WTC11 (cell line): ENCODE measurements at regions not wholly inside any gene's neighbourhood (a gene's known extent, or its start where the extent isn't known, plus 50 kb on each side); places are given as distances from the start of the nearest gene placed in this dataset.

Source experiments
- ATAC-seq: fragments of 200-7000 bp; cut with Tn5 transposase; 2 replicates; pipeline ENCODE4 v1.10.0; 2021; ENCODE audit warnings: mild to moderate bottlenecking, moderate library complexity
- CTCF ChIA-PET: fragments of 300-600 bp; sonication (Branson Sonifier 250); formaldehyde crosslinking; loops from one replicate; lab custom pipeline; 2021; ENCODE audit warnings: antibody characterized with exemption; lab: Charles Lee
- POLR2A ChIA-PET: fragments of 350-600 bp; sonication (Branson Sonifier 250); formaldehyde crosslinking; loops from one replicate; lab custom pipeline; 2021; ENCODE audit warnings: antibody characterized with exemption; lab: Charles Lee
- DNase-seq: peaks from one replicate; pipeline ENCODE4 v3.0.0; 2021; ENCODE audit warnings: low spot score
- H3K27ac Mint-ChIP-seq: 2 replicates; pipeline ENCODE4 v1.8.0; 2021; ENCODE audit warnings: mixed read lengths
- H3K27me3 Mint-ChIP-seq: 2 replicates; pipeline ENCODE4 v1.8.0; 2021; ENCODE audit warnings: low read depth, mild to moderate bottlenecking, moderate library complexity, mixed read lengths
- H3K36me3 Mint-ChIP-seq: 2 replicates; pipeline ENCODE4 v1.8.0; 2021; ENCODE audit warnings: mixed read lengths
- H3K4me1 Mint-ChIP-seq: 2 replicates; pipeline ENCODE4 v1.8.0; 2022; ENCODE audit warnings: mixed read lengths
- H3K4me3 Mint-ChIP-seq: 2 replicates; pipeline ENCODE4 v1.8.0; 2021; ENCODE audit warnings: mild to moderate bottlenecking, moderate library complexity, mixed read lengths
- H3K9me3 Mint-ChIP-seq: 2 replicates; pipeline ENCODE4 v1.8.0; 2021; ENCODE audit warnings: mixed read lengths
- CREB1 ChIP-seq: sonication (generic); formaldehyde crosslinking; IDR thresholded peaks from 2 replicates; pipeline ENCODE4 v1.8.0; 2023; ENCODE audit warnings: mild to moderate bottlenecking, missing genetic modification reagents
- ELF4 ChIP-seq: sonication (generic); formaldehyde crosslinking; IDR thresholded peaks from 2 replicates; pipeline ENCODE4 v1.8.1; 2022; ENCODE audit warnings: low read depth, mild to moderate bottlenecking, moderate library complexity, missing genetic modification reagents
- ETV6 ChIP-seq: sonication (generic); formaldehyde crosslinking; IDR thresholded peaks from 2 replicates; pipeline ENCODE4 v1.8.1; 2022; ENCODE audit warnings: mild to moderate bottlenecking, missing genetic modification reagents
- FOXJ3 ChIP-seq: sonication (generic); formaldehyde crosslinking; IDR thresholded peaks from 2 replicates; pipeline ENCODE4 v1.9.0; 2021; ENCODE audit warnings: missing genetic modification reagents, mild to moderate bottlenecking, borderline replicate concordance
- HMGA2 ChIP-seq: fragments of 250-450 bp; sonication (Bioruptor Pico); IDR thresholded peaks from 2 replicates; pipeline ENCODE4 v1.4.0; 2021; ENCODE audit warnings: mild to moderate bottlenecking, moderate library complexity
- JAZF1 ChIP-seq: fragments of 250-450 bp; sonication (Bioruptor Pico); IDR thresholded peaks from 2 replicates; pipeline ENCODE4 v1.9.0; 2021; ENCODE audit warnings: moderate library complexity, mild to moderate bottlenecking, inconsistent platforms
- KAT7 ChIP-seq: sonication (generic); formaldehyde crosslinking; IDR thresholded peaks from 2 replicates; pipeline ENCODE4 v1.8.1; 2023; ENCODE audit warnings: missing genetic modification reagents, mild to moderate bottlenecking, borderline replicate concordance
- MYBL2 ChIP-seq: sonication (generic); formaldehyde crosslinking; IDR thresholded peaks from 2 replicates; pipeline ENCODE4 v1.8.1; 2023; ENCODE audit warnings: mild to moderate bottlenecking, moderate library complexity, missing genetic modification reagents
- NFYB ChIP-seq: sonication (generic); formaldehyde crosslinking; conservative IDR thresholded peaks from 2 replicates; pipeline ENCODE4 v1.8.0; 2022; ENCODE audit warnings: low read depth, missing genetic modification reagents
- NR1H2 ChIP-seq: sonication (generic); formaldehyde crosslinking; IDR thresholded peaks from 2 replicates; pipeline ENCODE4 v1.9.0; 2021; ENCODE audit warnings: mild to moderate bottlenecking, moderate library complexity, missing genetic modification reagents
- NR3C1 ChIP-seq: sonication (generic); formaldehyde crosslinking; conservative IDR thresholded peaks from 2 replicates; pipeline ENCODE4 v1.8.1; 2023; ENCODE audit warnings: low read depth, mild to moderate bottlenecking, missing genetic modification reagents
- PRDM15 ChIP-seq: sonication (generic); formaldehyde crosslinking; IDR thresholded peaks from 2 replicates; pipeline ENCODE4 v1.8.0; 2022; ENCODE audit warnings: missing genetic modification reagents
- PRRX2 ChIP-seq: fragments of 250-450 bp; sonication (Bioruptor Pico); IDR thresholded peaks from 2 replicates; pipeline ENCODE4 v1.8.0; 2021; ENCODE audit warnings: mild to moderate bottlenecking
- RELA ChIP-seq: sonication (generic); formaldehyde crosslinking; IDR thresholded peaks from 2 replicates; pipeline ENCODE4 v1.8.1; 2022; ENCODE audit warnings: missing genetic modification reagents, mild to moderate bottlenecking, borderline replicate concordance
- SOX15 ChIP-seq: fragments of 250-450 bp; sonication (Bioruptor Pico); IDR thresholded peaks from 2 replicates; pipeline ENCODE4 v1.9.0; 2021; ENCODE audit warnings: mild to moderate bottlenecking
- TEAD4 ChIP-seq: sonication (generic); formaldehyde crosslinking; IDR thresholded peaks from 2 replicates; pipeline ENCODE4 v1.8.0; 2022; ENCODE audit warnings: mild to moderate bottlenecking, missing genetic modification reagents
- TP53 ChIP-seq: sonication (generic); formaldehyde crosslinking; IDR thresholded peaks from 2 replicates; pipeline ENCODE4 v1.8.1; 2023; ENCODE audit warnings: mild to moderate bottlenecking, missing genetic modification reagents
- USF2 ChIP-seq: sonication (generic); formaldehyde crosslinking; IDR thresholded peaks from 2 replicates; pipeline ENCODE4 v1.8.1; 2023; ENCODE audit warnings: mild to moderate bottlenecking, missing genetic modification reagents, moderate library complexity
- ZNF219 ChIP-seq: sonication (generic); formaldehyde crosslinking; IDR thresholded peaks from 2 replicates; pipeline ENCODE4 v1.8.0; 2023; ENCODE audit warnings: missing genetic modification reagents, mild to moderate bottlenecking, borderline replicate concordance
- ZNF232 ChIP-seq: sonication (generic); formaldehyde crosslinking; IDR thresholded peaks from 2 replicates; pipeline ENCODE4 v1.8.0; 2022; ENCODE audit warnings: mild to moderate bottlenecking, missing genetic modification reagents
- ZNF416 ChIP-seq: fragments of 250-450 bp; sonication (Bioruptor Pico); IDR thresholded peaks from 2 replicates; pipeline ENCODE4 v1.9.0; 2021; ENCODE audit warnings: mild to moderate bottlenecking, inconsistent platforms
- TF ChIP-seq, protein P1 (sequence below): fragments of 250-450 bp; sonication (Bioruptor Pico); conservative IDR thresholded peaks from 2 replicates; pipeline ENCODE4 v1.9.0; 2021; ENCODE audit warnings: mild to moderate bottlenecking
- TF ChIP-seq, protein P2 (sequence below): sonication (generic); formaldehyde crosslinking; IDR thresholded peaks from 2 replicates; pipeline ENCODE4 v1.8.1; 2022; ENCODE audit warnings: low read depth, missing genetic modification reagents, borderline replicate concordance
- TF ChIP-seq, protein P3 (sequence below): fragments of 250-450 bp; sonication (Bioruptor Pico); IDR thresholded peaks from 2 replicates; pipeline ENCODE4 v1.9.0; 2021; ENCODE audit warnings: mild to moderate bottlenecking

DNA sequence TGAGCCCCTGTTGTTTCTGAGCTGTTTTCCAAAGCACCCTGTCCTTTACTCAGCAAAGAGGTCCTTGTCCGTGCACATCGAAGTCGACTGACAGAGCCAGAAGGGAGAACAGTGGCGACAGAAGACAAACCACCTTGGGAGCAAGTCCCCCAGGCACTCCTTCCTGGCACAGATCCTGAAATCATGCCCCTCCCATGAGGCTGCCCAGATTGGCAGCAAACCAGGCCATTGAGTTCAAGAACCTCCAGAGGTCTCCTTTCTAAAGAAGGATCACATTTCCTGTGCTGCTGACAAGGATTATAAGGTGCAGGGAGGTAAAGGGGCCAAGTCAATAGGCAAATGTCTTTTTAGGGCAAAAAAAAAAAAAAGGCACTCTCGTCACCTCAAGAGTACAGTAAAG lies 84.7 kb upstream of the HIVEP3 start (continued):
- TF ChIP-seq, protein P1, sequence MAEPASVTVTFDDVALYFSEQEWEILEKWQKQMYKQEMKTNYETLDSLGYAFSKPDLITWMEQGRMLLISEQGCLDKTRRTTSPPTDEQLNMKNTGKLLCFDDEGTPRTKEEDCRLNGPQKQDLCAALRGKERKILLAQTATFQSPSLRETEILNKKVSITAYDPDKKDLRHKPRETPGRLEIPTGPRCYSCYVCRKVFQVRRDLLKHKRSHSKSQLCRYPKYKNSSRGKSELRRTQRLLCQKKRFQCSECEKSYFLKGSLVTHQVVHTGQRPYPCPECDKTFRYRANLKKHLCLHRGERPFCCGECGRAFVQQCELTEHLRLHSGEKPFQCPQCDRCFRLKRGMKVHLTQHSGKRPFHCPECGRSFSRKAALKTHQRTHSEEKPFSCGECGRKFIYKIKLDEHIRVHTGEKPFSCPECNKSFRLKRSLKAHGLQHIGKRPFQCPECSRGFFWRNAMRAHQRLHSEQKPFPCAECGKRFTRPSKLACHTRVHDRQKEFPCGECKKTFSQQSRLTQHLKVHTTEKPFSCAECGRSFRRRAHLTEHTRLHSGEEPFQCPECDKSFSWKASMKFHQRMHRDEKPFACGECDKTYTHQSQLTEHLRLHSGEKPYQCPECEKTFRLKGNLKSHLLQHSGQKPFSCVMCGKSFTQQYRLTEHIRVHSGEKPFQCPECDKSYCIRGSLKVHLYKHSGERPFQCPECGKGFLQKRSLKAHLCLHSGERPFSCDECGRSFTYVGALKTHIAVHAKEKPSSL, result no peak
- TF ChIP-seq TP53 (CRISPR knock-in tag) (no peak), FOXJ3 (no peak)

DNA sequence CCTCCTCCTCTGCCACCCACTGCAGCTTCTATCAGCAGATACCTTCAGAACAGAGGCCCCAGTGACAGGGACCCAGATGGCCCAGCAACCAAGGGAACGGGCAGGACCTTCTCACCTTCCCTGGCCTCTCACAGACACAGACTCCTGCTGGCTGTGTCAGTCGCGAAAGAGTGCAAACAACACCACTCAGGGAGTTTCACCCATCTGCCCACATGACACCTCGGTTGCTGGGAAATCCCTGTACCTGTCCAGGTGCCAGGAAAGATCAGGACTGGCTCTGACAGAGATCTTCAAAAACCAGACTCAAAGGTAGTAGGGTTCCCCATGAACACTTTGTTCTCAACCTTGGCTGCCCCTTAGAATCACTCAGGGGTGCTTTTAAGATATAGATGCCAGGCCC lies 83.5 kb upstream of the HIVEP3 start:
- TF ChIP-seq ZNF219 (CRISPR knock-in tag), result no peak
- TF ChIP-seq KAT7 (CRISPR knock-in tag), result no peak
- TF ChIP-seq, protein P2, sequence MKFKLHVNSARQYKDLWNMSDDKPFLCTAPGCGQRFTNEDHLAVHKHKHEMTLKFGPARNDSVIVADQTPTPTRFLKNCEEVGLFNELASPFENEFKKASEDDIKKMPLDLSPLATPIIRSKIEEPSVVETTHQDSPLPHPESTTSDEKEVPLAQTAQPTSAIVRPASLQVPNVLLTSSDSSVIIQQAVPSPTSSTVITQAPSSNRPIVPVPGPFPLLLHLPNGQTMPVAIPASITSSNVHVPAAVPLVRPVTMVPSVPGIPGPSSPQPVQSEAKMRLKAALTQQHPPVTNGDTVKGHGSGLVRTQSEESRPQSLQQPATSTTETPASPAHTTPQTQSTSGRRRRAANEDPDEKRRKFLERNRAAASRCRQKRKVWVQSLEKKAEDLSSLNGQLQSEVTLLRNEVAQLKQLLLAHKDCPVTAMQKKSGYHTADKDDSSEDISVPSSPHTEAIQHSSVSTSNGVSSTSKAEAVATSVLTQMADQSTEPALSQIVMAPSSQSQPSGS, result no peak
- TF ChIP-seq NFYB, result no peak
- TF ChIP-seq ZNF416 (CRISPR knock-in tag), result no peak
- TF ChIP-seq SOX15 (CRISPR knock-in tag), result no peak
- no peak for TF ChIP-seq TEAD4 (CRISPR knock-in tag)
- TF ChIP-seq ZNF232 (CRISPR knock-in tag), result no peak
- no peak for TF ChIP-seq ELF4 (CRISPR knock-in tag)
- no peak for TF ChIP-seq PRDM15 (CRISPR knock-in tag)
- no peak for TF ChIP-seq NR1H2
- TF ChIP-seq ETV6 (CRISPR knock-in tag), result no peak
- CTCF ChIA-PET, result no interaction called here
- no peaks in the 10 kb centered on the region for H3K27me3 Mint-ChIP-seq
- POLR2A ChIA-PET, result no interaction called here
- DNase-seq (no peak), ATAC-seq (no peak)
- no peaks in the 10 kb centered on the region for H3K9me3 Mint-ChIP-seq
- H3K27ac Mint-ChIP-seq, result no peak overlapping the region
- no peak overlapping the region for H3K4me3 Mint-ChIP-seq
- H3K4me1 Mint-ChIP-seq, result peaks cover 7% of the 10 kb centered on the region
- no peaks in the 10 kb centered on the region for H3K36me3 Mint-ChIP-seq

DNA sequence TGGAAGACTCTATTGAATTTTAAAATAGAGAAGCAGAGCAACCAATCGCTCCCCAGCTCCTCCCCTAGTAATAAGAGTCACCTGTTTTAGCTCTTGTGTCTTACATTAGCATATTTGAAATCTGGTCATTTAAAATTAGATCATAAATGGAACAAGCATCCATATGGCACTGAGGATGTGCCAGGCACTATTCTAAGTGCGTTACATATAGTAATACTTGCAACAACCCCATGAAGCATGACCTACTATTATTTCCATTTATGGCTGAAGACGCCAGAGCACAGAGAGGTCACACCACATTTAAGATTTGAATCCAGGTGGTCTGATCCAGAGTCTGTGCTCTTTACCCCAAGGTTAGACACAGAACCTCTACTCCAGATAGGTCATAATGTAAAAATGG lies 82.0 kb upstream of the HIVEP3 start:
- no peaks in the 10 kb centered on the region for H3K9me3 Mint-ChIP-seq
- ATAC-seq (no peak), DNase-seq (no peak)
- POLR2A ChIA-PET, result no interaction called here
- H3K27me3 Mint-ChIP-seq, result no peaks in the 10 kb centered on the region
- no peaks in the 10 kb centered on the region for H3K36me3 Mint-ChIP-seq
- H3K4me1 Mint-ChIP-seq, result peaks cover 7% of the 10 kb centered on the region
- H3K27ac Mint-ChIP-seq, result no peak overlapping the region
- CTCF ChIA-PET, result no interaction called here
- TF ChIP-seq, protein P3, sequence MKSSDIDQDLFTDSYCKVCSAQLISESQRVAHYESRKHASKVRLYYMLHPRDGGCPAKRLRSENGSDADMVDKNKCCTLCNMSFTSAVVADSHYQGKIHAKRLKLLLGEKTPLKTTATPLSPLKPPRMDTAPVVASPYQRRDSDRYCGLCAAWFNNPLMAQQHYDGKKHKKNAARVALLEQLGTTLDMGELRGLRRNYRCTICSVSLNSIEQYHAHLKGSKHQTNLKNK (CRISPR knock-in tag), result no peak
- TF ChIP-seq HMGA2 (CRISPR knock-in tag), result no peak
- TF ChIP-seq ZNF232 (CRISPR knock-in tag), result no peak
- TF ChIP-seq ZNF219 (CRISPR knock-in tag), result no peak
- no peak for TF ChIP-seq NR3C1 (CRISPR knock-in tag)
- TF ChIP-seq JAZF1 (CRISPR knock-in tag), result no peak
- no peak for TF ChIP-seq USF2 (CRISPR knock-in tag)
- TF ChIP-seq PRRX2 (CRISPR knock-in tag), result no peak
- no peak for TF ChIP-seq RELA (CRISPR knock-in tag)
- TF ChIP-seq CREB1 (CRISPR knock-in tag), result no peak
- TF ChIP-seq MYBL2 (CRISPR knock-in tag), result no peak
- no peak overlapping the region for H3K4me3 Mint-ChIP-seq
